ENCODE measurements at regions not wholly inside any gene's neighbourhood (a gene's known extent, or its start where the extent isn't known, plus 50 kb on each side); places are given as distances from the start of the nearest gene placed in this dataset.

DNA sequence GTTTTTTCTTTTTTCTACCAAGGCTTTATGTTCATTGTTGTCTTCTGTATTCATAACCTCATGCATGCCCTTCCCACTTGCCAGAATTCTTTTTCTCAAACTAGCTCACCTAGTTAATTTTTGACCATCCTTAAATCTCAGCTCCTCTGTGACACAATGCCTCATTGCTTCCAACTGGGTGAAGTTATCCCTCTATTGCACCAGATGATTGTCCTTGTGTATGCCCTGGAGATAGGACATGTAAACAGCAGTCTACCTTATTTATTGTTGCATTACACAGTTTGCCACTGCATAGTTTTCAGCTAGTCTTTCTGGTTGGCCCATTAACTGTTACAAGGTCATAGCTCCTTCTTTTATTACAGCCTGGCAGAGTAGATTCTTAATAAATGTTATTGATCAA lies 763.1 kb upstream of the COBL start:
- TF ChIP-seq, protein P1, sequence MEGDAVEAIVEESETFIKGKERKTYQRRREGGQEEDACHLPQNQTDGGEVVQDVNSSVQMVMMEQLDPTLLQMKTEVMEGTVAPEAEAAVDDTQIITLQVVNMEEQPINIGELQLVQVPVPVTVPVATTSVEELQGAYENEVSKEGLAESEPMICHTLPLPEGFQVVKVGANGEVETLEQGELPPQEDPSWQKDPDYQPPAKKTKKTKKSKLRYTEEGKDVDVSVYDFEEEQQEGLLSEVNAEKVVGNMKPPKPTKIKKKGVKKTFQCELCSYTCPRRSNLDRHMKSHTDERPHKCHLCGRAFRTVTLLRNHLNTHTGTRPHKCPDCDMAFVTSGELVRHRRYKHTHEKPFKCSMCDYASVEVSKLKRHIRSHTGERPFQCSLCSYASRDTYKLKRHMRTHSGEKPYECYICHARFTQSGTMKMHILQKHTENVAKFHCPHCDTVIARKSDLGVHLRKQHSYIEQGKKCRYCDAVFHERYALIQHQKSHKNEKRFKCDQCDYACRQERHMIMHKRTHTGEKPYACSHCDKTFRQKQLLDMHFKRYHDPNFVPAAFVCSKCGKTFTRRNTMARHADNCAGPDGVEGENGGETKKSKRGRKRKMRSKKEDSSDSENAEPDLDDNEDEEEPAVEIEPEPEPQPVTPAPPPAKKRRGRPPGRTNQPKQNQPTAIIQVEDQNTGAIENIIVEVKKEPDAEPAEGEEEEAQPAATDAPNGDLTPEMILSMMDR (IDR thresholded peaks at IDR 0.05) = no peak
- TF ChIP-seq POLR2A (IDR thresholded peaks at IDR 0.05) (no peak), POLR2AphosphoS5 (IDR thresholded peaks at IDR 0.05) (no peak)
